ENCODE measurements at regions not wholly inside any gene's neighbourhood (a gene's known extent, or its start where the extent isn't known, plus 50 kb on each side); places are given as distances from the start of the nearest gene placed in this dataset.
"Not testable (repeated sequence)": the region's sequence is repeated elsewhere in the genome, so short reads cannot be mapped to it uniquely, and the experiment has no call there.

- DNase-seq (ENCODE audit: low read depth in 2 of 3, low spot score in 1 of 3), result no peak
Measured at GRCh38 chr3:187481426-187481825, 113.2 kb downstream of the RTP4 start.

- DNase-seq (ENCODE audit: low read depth in 2 of 3, low spot score in 1 of 3), result not testable (repeated sequence)
Measured at GRCh38 chr3:187475613-187476012, 107.4 kb downstream of the RTP4 start.

- peak in 1 of 3 donors; percentile 1 for DNase-seq (ENCODE audit: low read depth in 2 of 3, low spot score in 1 of 3)
Measured at GRCh38 chr3:187473778-187474406, 105.7 kb downstream of the RTP4 start.

GRCh38 chr3:187466306-187466705, 98.1 kb downstream of the RTP4 start:
- DNase-seq (ENCODE audit: low read depth in 2 of 3, low spot score in 1 of 3), result not testable (repeated sequence)

- DNase-seq (ENCODE audit: low read depth in 2 of 3, low spot score in 1 of 3), result no peak
Measured at GRCh38 chr3:187465503-187465902, 97.3 kb downstream of the RTP4 start.

- no peak for DNase-seq (ENCODE audit: low read depth in 2 of 3, low spot score in 1 of 3)
Measured at GRCh38 chr3:187464682-187465081, 96.5 kb downstream of the RTP4 start.

GRCh38 chr3:187458921-187459320, 90.7 kb downstream of the RTP4 start:
- no peak for DNase-seq (ENCODE audit: low read depth in 2 of 3, low spot score in 1 of 3)

- DNase-seq (ENCODE audit: low read depth in 2 of 3, low spot score in 1 of 3), result no peak
Measured at GRCh38 chr3:187458383-187458782, 90.2 kb downstream of the RTP4 start.

- no peak for DNase-seq (ENCODE audit: low read depth in 2 of 3, low spot score in 1 of 3)
Measured at GRCh38 chr3:187456250-187456649, 88.1 kb downstream of the RTP4 start.

GRCh38 chr3:187454085-187454815, 86.1 kb downstream of the RTP4 start:
- DNase-seq (ENCODE audit: low read depth in 2 of 3, low spot score in 1 of 3), result no peak

- no peak for DNase-seq (ENCODE audit: low read depth in 2 of 3, low spot score in 1 of 3)
Measured at GRCh38 chr3:187450431-187451190, 82.4 kb downstream of the RTP4 start.

- no peak for DNase-seq (ENCODE audit: low read depth in 2 of 3, low spot score in 1 of 3)
Measured at GRCh38 chr3:187448674-187449073, 80.5 kb downstream of the RTP4 start.

- DNase-seq (ENCODE audit: low read depth in 2 of 3, low spot score in 1 of 3), result no peak
Measured at GRCh38 chr3:187447737-187448136, 79.6 kb downstream of the RTP4 start.

- no peak for DNase-seq (ENCODE audit: low read depth in 2 of 3, low spot score in 1 of 3)
Measured at GRCh38 chr3:187445356-187445755, 77.2 kb downstream of the RTP4 start.

- DNase-seq (ENCODE audit: low read depth in 2 of 3, low spot score in 1 of 3), result no peak
Measured at GRCh38 chr3:187434524-187434923, 66.3 kb downstream of the RTP4 start.

GRCh38 chr3:187430576-187430975, 62.4 kb downstream of the RTP4 start:
- DNase-seq (ENCODE audit: low read depth in 2 of 3, low spot score in 1 of 3), result no peak

All from stimulated activated CD4-positive, alpha-beta T cell treated with anti-CD3 and anti-CD28 coated beads, Interleukin-12 subunit alpha, Interleukin-12 subunit beta, amount 100 ng/mL, for 48 hours (primary cell).